Transverse colon (tissue), 4 donors: ENCODE measurements at regions not wholly inside any gene's neighbourhood (a gene's known extent, or its start where the extent isn't known, plus 50 kb on each side); places are given as distances from the start of the nearest gene placed in this dataset.

Source experiments
- DNase-seq: peaks from one replicate; pipeline ENCODE4 v3.0.0-alpha.2; 2019
- H3K27ac ChIP-seq, 4 donors: fragments of 200-600 bp; sonication (generic); 2 replicates each; pipeline ENCODE4 v1.5.1; 2016 to 2018; ENCODE audit warnings: inconsistent platforms in 4 of 4
- H3K27me3 ChIP-seq: fragments of 200-600 bp; sonication (generic); 2 replicates; pipeline ENCODE4 v1.5.1; 2017; ENCODE audit warnings: inconsistent platforms
- H3K36me3 ChIP-seq, 4 donors: fragments of 200-600 bp; sonication (generic); 2 replicates each; pipeline ENCODE4 v1.5.1; 2017 to 2019; ENCODE audit warnings: inconsistent platforms in 4 of 4
- H3K4me1 ChIP-seq, 4 donors: fragments of 200-600 bp; sonication (generic); 2 replicates each; pipeline ENCODE4 v1.5.1; 2017 to 2020; ENCODE audit warnings: inconsistent platforms in 4 of 4
- H3K4me3 ChIP-seq, 4 donors: fragments of 200-600 bp; sonication (generic); 1 replicate in 1 of 4; 2 replicates in 3 of 4; pipeline versions ENCODE4 v1.5.1 to v1.6.1; 2017 to 2019; ENCODE audit warnings: inconsistent platforms in 4 of 4
- H3K9me3 ChIP-seq, 2 donors: fragments of 200-600 bp; sonication (generic); 2 replicates each; pipeline ENCODE4 v1.5.1; 2017 to 2019; ENCODE audit warnings: inconsistent platforms in 2 of 2
- EP300 ChIP-seq: sonication (generic); formaldehyde crosslinking; IDR thresholded peaks from one replicate; pipeline ENCODE4 v1.6.1; 2017; ENCODE audit warnings: antibody characterized with exemption, low read depth
- POLR2A ChIP-seq: fragments of 450-650 bp; IDR thresholded peaks from one replicate; pipeline ENCODE4 v1.6.1; 2016; ENCODE audit warnings: antibody characterized with exemption, mild to moderate bottlenecking, moderate library complexity
- POLR2AphosphoS5 ChIP-seq, 3 donors: sonication (generic); formaldehyde crosslinking; IDR thresholded peaks; one replicate each; pipeline ENCODE4 v1.6.1; 2016; ENCODE audit warnings: antibody characterized with exemption in 3 of 3
- WGBS, 2 donors: methylation state at CpG; one replicate each; pipeline ENCODE4 v1.1.5; 2018; ENCODE audit warnings: low coverage in 1 of 2; 5-methylcytosine and 5-hydroxymethylcytosine counted together
- in situ Hi-C, 4 donors: fragments of 200-750 bp; cut with MboI; loops; one replicate each; pipeline versions ENCODE4 v1.15.0 to v1.15.1; 2017; ENCODE audit warnings: low sequenced_read_pairs in 3 of 4, low pct_ligation_motif_present in 1 of 4, low pct_unique_long_range_greater_than_20kb in 1 of 4
- intact Hi-C: fragments of 100-400 bp; cut with DNase I; formaldehyde crosslinking; loops from one replicate; pipeline ENCODE4 v1.15.1; 2023; ENCODE audit warnings: low total_unique reads
- TF ChIP-seq, protein P1 (sequence below), 5 experiments: fragments of 200-600 bp in 3 of 5; fragments of 450-650 bp in 2 of 5; sonication (generic) in 3 of 5; IDR thresholded peaks; 1 replicate in 2 of 5; 2 replicates in 3 of 5; pipeline ENCODE4 v1.5.1; 2016 to 2017; ENCODE audit warnings: antibody characterized with exemption in 5 of 5, inconsistent platforms in 3 of 5, mild to moderate bottlenecking in 2 of 5, moderate library complexity in 1 of 5

- TF ChIP-seq, protein P1, sequence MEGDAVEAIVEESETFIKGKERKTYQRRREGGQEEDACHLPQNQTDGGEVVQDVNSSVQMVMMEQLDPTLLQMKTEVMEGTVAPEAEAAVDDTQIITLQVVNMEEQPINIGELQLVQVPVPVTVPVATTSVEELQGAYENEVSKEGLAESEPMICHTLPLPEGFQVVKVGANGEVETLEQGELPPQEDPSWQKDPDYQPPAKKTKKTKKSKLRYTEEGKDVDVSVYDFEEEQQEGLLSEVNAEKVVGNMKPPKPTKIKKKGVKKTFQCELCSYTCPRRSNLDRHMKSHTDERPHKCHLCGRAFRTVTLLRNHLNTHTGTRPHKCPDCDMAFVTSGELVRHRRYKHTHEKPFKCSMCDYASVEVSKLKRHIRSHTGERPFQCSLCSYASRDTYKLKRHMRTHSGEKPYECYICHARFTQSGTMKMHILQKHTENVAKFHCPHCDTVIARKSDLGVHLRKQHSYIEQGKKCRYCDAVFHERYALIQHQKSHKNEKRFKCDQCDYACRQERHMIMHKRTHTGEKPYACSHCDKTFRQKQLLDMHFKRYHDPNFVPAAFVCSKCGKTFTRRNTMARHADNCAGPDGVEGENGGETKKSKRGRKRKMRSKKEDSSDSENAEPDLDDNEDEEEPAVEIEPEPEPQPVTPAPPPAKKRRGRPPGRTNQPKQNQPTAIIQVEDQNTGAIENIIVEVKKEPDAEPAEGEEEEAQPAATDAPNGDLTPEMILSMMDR (IDR thresholded peaks at IDR 0.05): no peak
- TF ChIP-seq EP300 (no peak), POLR2AphosphoS5 (IDR thresholded peaks at IDR 0.05) (no peak), POLR2A (no peak)
- Histone ChIP-seq H3K4me3 (no peak overlapping the region), H3K36me3 (no peaks in the 10 kb centered on the region), H3K27ac (no peak overlapping the region), H3K27me3 (no peaks in the 10 kb centered on the region), H3K4me1 (no peaks in the 10 kb centered on the region), H3K9me3 (no peaks in the 10 kb centered on the region)
- intact Hi-C loops (no loop called here), in situ Hi-C loops (no loop called here)
- DNase-seq: no peak
- WGBS, 2 donors: 69 to 74% methylated on average over 5 to 8 of the region's 8 CpGs
Measured at GRCh38 chr2:129893244-129893643, 86.2 kb upstream of the RAB6C start.

DNA sequence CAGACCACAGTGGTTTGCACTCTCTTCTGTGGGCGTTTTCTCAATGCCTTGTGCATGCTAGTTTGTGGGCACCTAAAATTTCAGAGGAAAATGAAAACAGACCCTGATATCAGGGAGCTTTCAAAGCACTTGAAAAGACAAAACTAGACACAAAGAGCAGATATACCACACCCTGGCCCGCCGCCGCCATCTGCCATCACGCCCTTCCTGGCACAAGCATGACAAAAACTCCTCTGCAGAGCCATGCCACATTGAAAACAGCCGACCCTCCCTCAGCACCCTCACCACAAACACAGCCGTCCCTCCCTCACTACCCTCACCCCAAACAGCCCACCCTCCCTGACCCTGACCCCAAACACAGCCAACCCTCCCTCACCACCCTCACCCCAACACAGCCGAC is 84.8 kb upstream of the RAB6C start:
- Histone ChIP-seq H3K4me1 (no peaks in the 10 kb centered on the region), H3K4me3 (no peak overlapping the region), H3K9me3 (no peaks in the 10 kb centered on the region), H3K27ac (no peak overlapping the region), H3K27me3 (no peaks in the 10 kb centered on the region), H3K36me3 (no peaks in the 10 kb centered on the region)
- TF ChIP-seq EP300 (no peak), POLR2AphosphoS5 (IDR thresholded peaks at IDR 0.05) (no peak), POLR2A (no peak)
- TF ChIP-seq, protein P1 (IDR thresholded peaks at IDR 0.05): no peak
- 75 to 88% methylated on average over 7 to 8 of the region's 8 CpGs for WGBS, 2 donors
- intact Hi-C loops (no loop called here), in situ Hi-C loops (no loop called here)
- no peak for DNase-seq

DNA sequence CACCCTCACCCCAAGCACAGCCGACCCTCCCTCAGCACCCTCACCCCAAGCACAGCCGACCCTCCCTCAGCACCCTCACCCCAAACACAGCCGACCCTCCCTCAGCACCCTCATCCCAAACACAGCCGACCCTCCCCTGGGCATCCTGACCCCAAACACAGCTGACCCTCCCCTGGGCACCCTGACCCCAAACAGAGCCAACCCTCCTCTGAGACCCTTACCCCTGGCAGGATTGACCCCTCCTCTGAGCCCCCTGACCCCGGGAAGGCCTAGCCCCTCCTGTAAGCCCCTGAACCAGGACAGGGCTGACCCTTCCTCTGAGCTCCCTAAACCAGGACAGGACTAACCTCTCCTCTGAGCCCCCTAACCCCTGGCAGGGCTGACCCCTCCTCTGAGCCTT is 84.4 kb upstream of the RAB6C start:
- 80 to 86% methylated on average over 3 to 5 of the region's 5 CpGs for WGBS, 2 donors
- intact Hi-C loops (no loop called here), in situ Hi-C loops (no loop called here)
- TF ChIP-seq POLR2A: no peak
- TF ChIP-seq, protein P1 (IDR thresholded peaks at IDR 0.05): no peak
- TF ChIP-seq EP300: no peak
- TF ChIP-seq POLR2AphosphoS5 (IDR thresholded peaks at IDR 0.05): no peak
- DNase-seq: no peak
- no peaks in the 10 kb centered on the region for H3K36me3 ChIP-seq
- no peaks in the 10 kb centered on the region for H3K4me1 ChIP-seq
- no peak overlapping the region for H3K27ac ChIP-seq
- no peaks in the 10 kb centered on the region for H3K27me3 ChIP-seq
- no peaks in the 10 kb centered on the region for H3K9me3 ChIP-seq
- H3K4me3 ChIP-seq: no peak overlapping the region

GRCh38 chr2:129895526-129896082 is 83.9 kb upstream of the RAB6C start:
- H3K36me3 ChIP-seq: no peaks in the 10 kb centered on the region
- no peak for TF ChIP-seq POLR2AphosphoS5 (IDR thresholded peaks at IDR 0.05)
- TF ChIP-seq, protein P1 (IDR thresholded peaks at IDR 0.05): no peak
- TF ChIP-seq POLR2A: no peak
- TF ChIP-seq EP300: no peak
- in situ Hi-C loops (no loop called here), intact Hi-C loops (no loop called here)
- no peaks in the 10 kb centered on the region for H3K4me1 ChIP-seq
- no peak for DNase-seq
- H3K4me3 ChIP-seq: no peak overlapping the region
- no peaks in the 10 kb centered on the region for H3K27me3 ChIP-seq
- no peak overlapping the region for H3K27ac ChIP-seq
- no peaks in the 10 kb centered on the region for H3K9me3 ChIP-seq
- WGBS, 2 donors: 72% methylated on average over 2 of the region's 2 CpGs; no CpG with 5 or more reads in 1 of the 2 donors
